Liver (tissue), 3 donors: ENCODE measurements at regions not wholly inside any gene's neighbourhood (a gene's known extent, or its start where the extent isn't known, plus 50 kb on each side); places are given as distances from the start of the nearest gene placed in this dataset.

Experiments
- GABPA ChIP-seq, 2 donors: IDR thresholded peaks in 1 of 2; conservative IDR thresholded peaks in 1 of 2; 2 replicates each; pipeline ENCODE4 v1.6.1; 2016; ENCODE audit warnings: antibody characterized with exemption in 2 of 2, mild to moderate bottlenecking in 1 of 2, moderate library complexity in 1 of 2
- YY1 ChIP-seq: IDR thresholded peaks from 2 replicates; pipeline ENCODE4 v1.6.1; 2016; ENCODE audit warnings: antibody characterized with exemption, mild to moderate bottlenecking
- TF ChIP-seq, protein P1 (sequence below): fragments of 150-350 bp; IDR thresholded peaks from 2 replicates; pipeline ENCODE4 v1.5.1; 2017; ENCODE audit warnings: improper control_type of control experiment, low read depth, low read length; ENCODE audit not compliant: missing input control
- TF ChIP-seq, protein P2 (sequence below): IDR thresholded peaks from 2 replicates; pipeline ENCODE4 v1.6.1; 2016; ENCODE audit warnings: antibody characterized with exemption
- TF ChIP-seq, protein P3 (sequence below): IDR thresholded peaks from 2 replicates; pipeline ENCODE4 v1.6.1; 2016; ENCODE audit warnings: antibody characterized with exemption
- donor health status: healthy.
- donor health status: healthy.

DNA sequence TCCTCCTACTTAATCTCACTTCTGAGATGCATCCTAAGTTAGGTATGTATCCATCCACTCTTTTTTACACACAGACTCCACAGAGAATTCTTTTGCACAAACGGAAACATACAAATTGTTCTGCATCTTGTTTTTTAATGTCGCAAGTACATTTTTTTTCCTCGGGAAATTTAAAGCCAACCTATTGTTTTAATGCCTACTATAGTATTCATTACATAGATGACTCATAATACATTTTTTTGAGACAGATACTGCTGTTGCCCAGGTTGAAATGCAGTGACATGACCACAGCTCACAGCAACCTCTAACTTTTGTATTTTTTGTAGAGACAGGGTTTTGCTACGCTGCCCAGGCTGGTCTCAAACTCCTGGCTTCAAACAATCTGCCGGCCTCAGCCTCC, 90.8 kb upstream of the TMEM45B start:
- TF ChIP-seq, protein P1, sequence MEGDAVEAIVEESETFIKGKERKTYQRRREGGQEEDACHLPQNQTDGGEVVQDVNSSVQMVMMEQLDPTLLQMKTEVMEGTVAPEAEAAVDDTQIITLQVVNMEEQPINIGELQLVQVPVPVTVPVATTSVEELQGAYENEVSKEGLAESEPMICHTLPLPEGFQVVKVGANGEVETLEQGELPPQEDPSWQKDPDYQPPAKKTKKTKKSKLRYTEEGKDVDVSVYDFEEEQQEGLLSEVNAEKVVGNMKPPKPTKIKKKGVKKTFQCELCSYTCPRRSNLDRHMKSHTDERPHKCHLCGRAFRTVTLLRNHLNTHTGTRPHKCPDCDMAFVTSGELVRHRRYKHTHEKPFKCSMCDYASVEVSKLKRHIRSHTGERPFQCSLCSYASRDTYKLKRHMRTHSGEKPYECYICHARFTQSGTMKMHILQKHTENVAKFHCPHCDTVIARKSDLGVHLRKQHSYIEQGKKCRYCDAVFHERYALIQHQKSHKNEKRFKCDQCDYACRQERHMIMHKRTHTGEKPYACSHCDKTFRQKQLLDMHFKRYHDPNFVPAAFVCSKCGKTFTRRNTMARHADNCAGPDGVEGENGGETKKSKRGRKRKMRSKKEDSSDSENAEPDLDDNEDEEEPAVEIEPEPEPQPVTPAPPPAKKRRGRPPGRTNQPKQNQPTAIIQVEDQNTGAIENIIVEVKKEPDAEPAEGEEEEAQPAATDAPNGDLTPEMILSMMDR: no peak
- TF ChIP-seq GABPA (IDR thresholded peaks at IDR 0.05 in 1 of 2, conservative IDR thresholded peaks at IDR 0.05 in 1 of 2) (no peak), YY1 (no peak)
- TF ChIP-seq, protein P2, sequence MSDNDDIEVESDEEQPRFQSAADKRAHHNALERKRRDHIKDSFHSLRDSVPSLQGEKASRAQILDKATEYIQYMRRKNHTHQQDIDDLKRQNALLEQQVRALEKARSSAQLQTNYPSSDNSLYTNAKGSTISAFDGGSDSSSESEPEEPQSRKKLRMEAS: no peak
- TF ChIP-seq, protein P3, sequence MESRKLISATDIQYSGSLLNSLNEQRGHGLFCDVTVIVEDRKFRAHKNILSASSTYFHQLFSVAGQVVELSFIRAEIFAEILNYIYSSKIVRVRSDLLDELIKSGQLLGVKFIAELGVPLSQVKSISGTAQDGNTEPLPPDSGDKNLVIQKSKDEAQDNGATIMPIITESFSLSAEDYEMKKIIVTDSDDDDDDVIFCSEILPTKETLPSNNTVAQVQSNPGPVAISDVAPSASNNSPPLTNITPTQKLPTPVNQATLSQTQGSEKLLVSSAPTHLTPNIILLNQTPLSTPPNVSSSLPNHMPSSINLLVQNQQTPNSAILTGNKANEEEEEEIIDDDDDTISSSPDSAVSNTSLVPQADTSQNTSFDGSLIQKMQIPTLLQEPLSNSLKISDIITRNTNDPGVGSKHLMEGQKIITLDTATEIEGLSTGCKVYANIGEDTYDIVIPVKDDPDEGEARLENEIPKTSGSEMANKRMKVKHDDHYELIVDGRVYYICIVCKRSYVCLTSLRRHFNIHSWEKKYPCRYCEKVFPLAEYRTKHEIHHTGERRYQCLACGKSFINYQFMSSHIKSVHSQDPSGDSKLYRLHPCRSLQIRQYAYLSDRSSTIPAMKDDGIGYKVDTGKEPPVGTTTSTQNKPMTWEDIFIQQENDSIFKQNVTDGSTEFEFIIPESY: no peak
